DMS79 treated with DMSO at 0.1 percent for 48 hours (cell line): ENCODE measurements at regions not wholly inside any gene's neighbourhood (a gene's known extent, or its start where the extent isn't known, plus 50 kb on each side); places are given as distances from the start of the nearest gene placed in this dataset.
"Not testable (repeated sequence)": the region's sequence is repeated elsewhere in the genome, so short reads cannot be mapped to it uniquely, and the experiment has no call there.

Source experiments
- DNase-seq: peaks from one replicate; lab custom pipeline; 2025; lab: John Stamatoyannopoulos, UW

- DNase-seq, result no peak
Measured at GRCh38 chr12:17104801-17105200, 498.8 kb upstream of the LMO3 start.

GRCh38 chr12:17097674-17098073 is 491.7 kb upstream of the LMO3 start:
- DNase-seq, result no peak

- no peak for DNase-seq
Measured at GRCh38 chr12:17084831-17085230, 478.9 kb upstream of the LMO3 start.

DNA sequence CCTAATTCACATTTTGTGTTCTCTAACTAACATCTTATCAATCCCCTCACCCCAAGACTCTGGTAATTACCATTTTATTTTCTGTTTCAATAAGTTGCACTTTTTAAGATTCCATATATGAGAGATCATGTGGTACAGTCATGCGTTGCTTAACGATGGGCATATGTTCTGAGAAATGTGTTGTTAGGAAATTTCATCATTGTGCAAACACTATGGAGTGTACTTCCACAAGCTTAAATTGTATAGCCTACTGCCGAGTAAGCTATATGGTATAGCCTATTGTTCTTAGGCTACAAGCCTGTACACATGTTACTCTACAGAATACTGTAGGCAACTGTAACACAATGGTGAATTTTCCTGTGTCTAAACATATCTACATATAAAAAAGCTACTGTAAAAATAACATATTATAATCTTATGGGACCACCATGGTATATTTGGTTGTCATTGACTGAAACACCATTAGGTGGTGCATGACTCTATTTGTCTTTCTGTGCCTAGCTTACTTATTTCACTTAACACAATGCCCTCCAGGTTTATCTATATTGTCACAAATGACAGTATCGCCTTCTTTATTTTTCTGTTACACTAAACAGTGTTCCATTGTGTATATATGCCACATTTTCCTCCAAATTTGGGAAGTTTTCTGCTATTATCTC is 473.4 kb upstream of the LMO3 start:
- DNase-seq, result no peak

GRCh38 chr12:17077594-17077993 is 471.6 kb upstream of the LMO3 start:
- no peak for DNase-seq

- no peak for DNase-seq
Measured at GRCh38 chr12:17076811-17077210, 470.8 kb upstream of the LMO3 start.

DNA sequence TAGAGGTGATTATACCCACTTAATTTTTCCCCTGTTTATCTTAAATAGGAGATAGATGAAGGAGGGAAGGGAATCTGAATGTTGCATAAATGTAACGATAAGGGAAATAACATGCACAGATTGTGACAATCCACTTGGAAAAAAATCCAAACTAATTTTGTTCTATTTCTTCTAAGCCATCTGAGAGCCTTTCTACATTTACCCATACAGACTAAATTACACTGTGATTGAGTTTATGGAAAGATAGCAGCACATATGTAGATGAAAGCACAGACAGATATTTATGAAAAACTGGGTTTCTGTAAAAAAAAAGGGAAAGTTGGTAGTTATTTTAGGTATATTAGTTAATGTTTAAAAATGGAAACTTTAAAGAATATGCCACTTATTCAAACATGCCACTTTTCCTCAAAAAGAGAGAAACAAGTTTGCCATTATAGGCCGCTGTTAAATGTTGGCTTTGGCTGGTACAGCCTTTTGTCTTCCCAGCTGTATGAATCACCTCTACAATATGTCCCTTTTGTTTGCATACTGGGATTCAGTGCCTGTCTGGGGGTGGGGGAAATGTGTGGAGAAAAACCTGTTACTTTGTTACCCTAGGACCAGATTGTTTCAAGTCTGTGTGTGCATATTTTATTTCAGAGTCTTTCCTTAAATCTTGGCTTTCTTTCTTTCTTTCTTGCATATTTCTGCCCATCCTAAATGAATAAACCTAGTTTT is 470.2 kb upstream of the LMO3 start:
- DNase-seq, result no peak

DNA sequence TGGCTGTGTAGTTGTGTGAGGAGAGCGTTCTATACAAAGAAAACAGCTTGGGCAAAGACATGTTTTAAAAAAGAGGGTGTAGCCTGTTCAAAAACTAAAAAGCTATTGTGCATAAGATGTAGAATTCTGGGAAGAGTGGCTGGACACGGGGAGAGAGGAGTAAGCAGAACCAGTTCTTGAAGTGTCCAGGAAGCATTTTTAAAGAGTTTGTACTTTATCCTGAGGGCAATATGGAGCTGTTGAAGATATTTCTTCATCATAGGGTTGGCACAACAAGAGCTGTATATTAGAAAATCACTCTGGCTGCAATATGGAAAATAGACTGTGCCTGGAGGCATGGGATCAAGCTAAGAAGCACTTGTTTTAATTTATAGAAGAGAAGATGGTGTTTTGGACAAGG is 458.9 kb upstream of the LMO3 start:
- DNase-seq, result no peak

DNA sequence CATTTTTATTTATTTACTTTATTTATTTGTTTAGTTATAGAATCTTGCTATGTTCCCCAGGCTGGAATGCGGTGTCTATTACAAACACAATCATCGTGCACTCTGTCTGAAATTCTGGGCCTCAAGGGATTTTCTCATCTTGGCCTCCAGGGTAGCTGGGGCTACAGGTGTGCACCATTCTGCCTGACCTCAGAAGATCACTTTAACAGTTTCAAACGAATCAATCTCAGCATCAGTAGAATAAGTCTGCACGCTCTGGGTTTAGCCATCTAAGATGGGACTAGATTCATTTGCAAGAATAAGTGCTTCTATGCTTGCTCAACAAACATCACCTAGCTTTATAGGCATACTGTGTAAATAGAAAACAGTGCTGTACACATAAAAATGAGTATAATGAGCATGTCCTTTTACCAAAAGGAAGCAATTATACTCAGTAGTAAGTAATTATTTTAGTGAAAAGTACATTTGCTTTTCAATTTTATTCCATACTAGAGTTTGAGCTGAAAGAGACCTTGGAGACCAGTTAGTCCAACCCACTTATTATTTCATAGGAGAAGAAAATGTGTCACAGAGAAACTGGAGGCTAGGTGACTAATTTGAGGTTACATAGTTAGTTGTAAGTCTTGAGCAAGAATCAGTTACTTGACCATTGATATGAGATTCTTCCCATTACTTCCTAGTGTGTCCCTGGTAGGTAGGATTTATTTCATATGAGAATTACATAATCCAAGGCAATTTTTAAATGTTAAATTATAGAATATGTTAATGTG is 456.5 kb upstream of the LMO3 start:
- DNase-seq, result peak; percentile 26

DNA sequence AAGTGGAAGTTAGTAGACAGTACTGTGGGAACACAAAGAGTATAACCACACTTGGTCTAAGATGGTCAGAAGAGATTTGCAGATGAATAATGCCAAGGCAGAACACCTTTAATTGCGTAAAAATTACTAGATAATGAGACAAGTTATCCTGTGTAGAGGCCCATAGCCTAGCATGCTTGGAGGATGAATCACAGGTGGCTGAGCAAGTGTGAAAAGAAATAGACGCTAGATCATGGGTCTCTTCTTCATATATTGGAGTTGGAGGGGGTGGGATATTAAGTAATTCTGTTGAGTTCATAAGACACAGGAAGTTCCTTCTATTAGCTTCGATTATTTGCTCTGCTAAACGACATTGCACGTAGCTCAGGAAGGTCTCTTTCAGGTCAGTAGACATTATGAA is 454.3 kb upstream of the LMO3 start:
- no peak for DNase-seq

GRCh38 chr12:17056546-17056945 is 450.6 kb upstream of the LMO3 start:
- no peak for DNase-seq

GRCh38 chr12:17038923-17039322 is 433.0 kb upstream of the LMO3 start:
- DNase-seq, result no peak

DNA sequence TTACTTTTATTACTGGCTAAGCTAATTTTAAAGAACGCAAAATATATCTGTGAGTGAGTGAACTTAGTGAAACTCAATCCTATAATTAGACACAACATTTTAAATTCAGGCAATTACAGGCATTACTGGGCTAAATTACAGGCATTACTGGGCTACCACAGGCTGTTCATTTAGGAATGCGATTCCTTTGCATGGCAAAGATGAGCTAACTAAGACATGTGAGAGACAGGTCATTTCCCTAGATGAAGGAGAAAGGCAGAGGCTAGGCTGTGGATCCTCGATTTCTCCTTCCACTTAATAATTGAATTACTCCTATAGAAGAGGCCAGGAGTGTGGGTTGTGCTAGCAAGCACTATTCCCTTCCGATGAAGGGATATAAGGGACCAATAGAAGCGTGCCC is 429.4 kb upstream of the LMO3 start:
- DNase-seq, result no peak

GRCh38 chr12:17030338-17030737 is 424.4 kb upstream of the LMO3 start:
- DNase-seq, result no peak

GRCh38 chr12:17028348-17028747 is 422.4 kb upstream of the LMO3 start:
- DNase-seq, result no peak

DNA sequence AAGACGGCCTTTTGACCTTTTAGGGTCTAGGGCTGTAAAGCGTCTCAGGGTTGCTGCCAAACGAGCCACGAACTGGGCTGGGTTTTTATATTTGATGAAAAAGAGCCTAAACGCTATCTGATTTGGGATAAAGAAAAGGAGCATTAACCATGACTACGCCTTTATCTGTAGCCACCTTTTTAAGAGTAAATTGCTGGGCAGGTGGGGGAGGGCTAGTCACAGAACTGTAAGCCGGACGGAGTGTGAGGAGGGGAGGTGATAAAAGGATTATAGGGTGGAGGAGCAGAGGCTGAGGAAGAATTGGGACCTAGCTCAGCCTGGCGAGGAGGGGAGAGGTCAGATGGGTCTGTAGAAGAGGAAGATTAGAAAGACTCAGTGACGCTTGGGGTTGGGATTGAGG is 419.5 kb upstream of the LMO3 start:
- not testable (repeated sequence) for DNase-seq

DNA sequence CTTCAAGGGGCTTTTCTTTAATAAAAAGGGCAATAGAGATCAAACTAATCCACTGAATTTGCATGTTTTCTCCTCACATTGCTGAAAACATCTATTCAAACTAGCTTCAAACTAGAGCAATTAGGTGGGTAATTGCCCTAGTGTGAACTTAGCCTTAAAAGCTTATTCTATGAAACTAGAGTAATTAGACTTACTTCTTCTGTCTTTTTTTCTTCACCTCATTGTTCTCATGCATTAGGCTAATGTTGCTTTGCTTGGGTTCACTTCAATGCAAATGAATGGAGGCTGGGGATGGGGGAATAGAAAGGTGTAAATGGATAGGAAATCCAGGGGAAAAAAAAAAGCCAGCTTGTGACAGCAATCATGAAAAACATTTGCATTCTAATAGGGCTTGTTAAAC is 414.8 kb upstream of the LMO3 start:
- no peak for DNase-seq

DNA sequence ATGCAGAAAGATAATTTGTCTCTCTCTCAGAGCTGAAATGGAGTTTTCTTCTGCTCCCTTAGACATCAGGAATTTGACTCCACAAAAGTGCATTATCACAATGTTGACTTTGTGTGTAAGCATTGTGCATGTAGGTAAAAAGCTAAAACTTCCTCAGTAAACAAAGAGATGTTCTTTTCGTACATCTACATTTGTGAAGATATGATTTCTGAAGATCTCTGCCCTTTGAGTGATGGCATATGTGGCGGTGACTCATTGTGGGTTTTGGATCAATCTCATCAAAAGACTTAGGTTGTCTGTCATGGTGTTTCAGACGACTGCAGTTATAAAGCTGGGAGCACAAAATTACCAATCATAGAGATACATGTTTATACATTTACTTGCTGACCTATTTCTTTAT is 411.4 kb upstream of the LMO3 start:
- DNase-seq, result no peak

- DNase-seq, result no peak
Measured at GRCh38 chr12:17016116-17016864, 410.3 kb upstream of the LMO3 start.

DNA sequence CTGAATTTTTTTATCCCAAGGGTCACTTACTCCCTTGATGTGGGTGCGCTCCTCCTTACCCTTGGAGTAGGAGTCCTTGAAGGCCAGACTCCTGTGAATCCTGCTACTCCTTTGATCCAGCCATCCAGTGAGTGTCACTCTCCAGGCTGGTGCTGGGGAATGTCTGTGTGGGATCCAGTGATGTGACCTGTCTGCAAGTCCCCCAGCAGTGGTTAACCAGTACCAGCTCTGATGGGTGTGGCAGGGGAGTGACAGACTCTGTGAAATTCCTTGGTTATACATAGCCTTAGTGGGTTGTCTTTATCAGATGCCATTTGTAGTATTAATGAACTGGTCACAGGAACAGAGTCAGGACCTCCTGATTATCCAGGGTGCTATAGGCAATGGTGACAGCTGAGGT is 409.5 kb upstream of the LMO3 start:
- no peak for DNase-seq

DNA sequence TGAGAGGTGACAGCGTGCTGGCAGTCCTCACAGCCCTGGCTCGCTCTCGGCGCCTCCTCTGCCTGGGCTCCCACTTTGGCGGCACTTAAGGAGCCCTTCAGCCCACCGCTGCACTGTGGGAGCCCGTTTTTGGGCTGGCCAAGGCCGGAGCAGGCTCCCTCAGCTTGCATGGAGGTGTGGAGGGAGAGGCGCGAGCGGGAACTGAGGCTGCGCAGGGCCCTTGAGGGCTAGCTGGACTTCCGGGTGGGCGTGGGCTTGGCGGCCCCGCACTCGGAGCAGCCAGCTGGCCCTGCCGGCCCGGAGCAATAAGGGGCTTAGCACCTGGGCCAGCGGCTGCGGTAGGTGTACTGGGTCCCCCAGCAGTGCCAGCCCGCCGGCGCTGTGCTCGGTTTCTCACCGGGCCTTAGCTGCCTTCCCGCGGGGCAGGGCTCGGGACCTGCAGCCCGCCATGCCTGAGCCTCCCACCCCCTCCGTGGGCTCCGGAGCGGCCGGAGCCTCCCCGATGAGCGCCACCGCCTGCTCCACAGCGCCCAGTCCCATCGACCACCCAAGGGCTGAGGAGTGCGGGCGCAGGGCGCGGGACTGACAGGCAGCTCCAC is 401.6 kb upstream of the LMO3 start:
- not testable (repeated sequence) for DNase-seq

DNA sequence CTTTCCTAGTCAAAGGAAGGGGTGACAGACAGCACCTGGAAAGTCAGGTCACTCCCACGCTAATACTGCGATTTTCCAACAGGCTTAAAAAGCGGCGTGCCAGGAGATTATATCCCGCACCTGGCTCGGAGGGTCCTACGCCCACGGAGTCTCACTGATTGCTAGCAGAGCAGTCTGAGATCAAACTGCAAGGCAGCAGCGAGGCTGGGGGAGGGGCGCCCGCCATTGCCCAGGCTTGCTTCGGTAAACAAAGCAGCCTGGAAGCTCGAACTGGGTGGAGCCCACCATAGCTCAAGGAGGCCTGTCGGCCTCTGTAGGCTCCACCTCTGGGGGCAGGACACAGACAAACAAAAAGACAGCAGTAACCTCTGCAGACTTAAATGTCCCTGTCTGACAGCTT is 392.6 kb upstream of the LMO3 start:
- not testable (repeated sequence) for DNase-seq
